Trophoblast cell (in vitro differentiated cells and primary cell): ENCODE measurements at regions not wholly inside any gene's neighbourhood (a gene's known extent, or its start where the extent isn't known, plus 50 kb on each side); places are given as distances from the start of the nearest gene placed in this dataset.

Source experiments
- DNase-seq, 2 donors: peaks; one replicate each; pipeline ENCODE4 v3.0.0-alpha.2; 2016
- H2AFZ ChIP-seq: 2 replicates; pipeline ENCODE4 v1.6.1; 2013; ENCODE audit warnings: low read length, moderate library complexity, mild to moderate bottlenecking; ENCODE audit not compliant: insufficient read depth, poor library complexity
- H2AK5ac ChIP-seq: 2 replicates; pipeline ENCODE4 v1.6.1; 2013; ENCODE audit warnings: mild to moderate bottlenecking, low read length
- H2BK120ac ChIP-seq: 2 replicates; pipeline ENCODE4 v1.6.1; 2013; ENCODE audit warnings: low read length, mild to moderate bottlenecking, moderate library complexity; ENCODE audit not compliant: insufficient read depth, poor library complexity
- H2BK12ac ChIP-seq: 2 replicates; pipeline ENCODE4 v1.6.1; 2013; ENCODE audit warnings: mild to moderate bottlenecking, low read length, moderate library complexity
- H2BK5ac ChIP-seq: 2 replicates; pipeline ENCODE4 v1.6.1; 2013; ENCODE audit warnings: low read length, low read depth, moderate library complexity, mild to moderate bottlenecking; ENCODE audit not compliant: poor library complexity
- H3K14ac ChIP-seq: 2 replicates; pipeline ENCODE4 v1.6.1; 2013; ENCODE audit warnings: mild to moderate bottlenecking, low read length
- H3K18ac ChIP-seq: 2 replicates; pipeline ENCODE4 v1.6.1; 2013; ENCODE audit warnings: mild to moderate bottlenecking, low read length
- H3K23ac ChIP-seq: 2 replicates; pipeline ENCODE4 v1.6.1; 2013; ENCODE audit warnings: low read length
- H3K27ac ChIP-seq: 2 replicates; pipeline ENCODE4 v1.5.1; 2013; ENCODE audit warnings: low read depth, mild to moderate bottlenecking, inconsistent platforms, low read length, moderate library complexity
- H3K27me3 ChIP-seq: 2 replicates; pipeline ENCODE4 v1.6.1; 2013; ENCODE audit warnings: inconsistent platforms, mild to moderate bottlenecking, low read length, moderate library complexity; ENCODE audit not compliant: insufficient read depth
- H3K36me3 ChIP-seq, 2 experiments: 1 replicate in 1 of 2; 2 replicates in 1 of 2; pipeline ENCODE4 v1.6.1; 2013; ENCODE audit warnings: low read length in 2 of 2, mild to moderate bottlenecking in 2 of 2, moderate library complexity in 1 of 2; ENCODE audit not compliant: insufficient read depth in 2 of 2, control insufficient read depth in 1 of 2
- H3K4ac ChIP-seq: 2 replicates; pipeline ENCODE4 v1.6.1; 2013; ENCODE audit warnings: low read depth, mild to moderate bottlenecking, low read length, moderate library complexity
- H3K4me1 ChIP-seq, 2 experiments: 1 replicate in 1 of 2; 2 replicates in 1 of 2; pipeline ENCODE4 v1.6.1; 2013; ENCODE audit warnings: low read length in 2 of 2, mild to moderate bottlenecking in 2 of 2, moderate library complexity in 1 of 2; ENCODE audit not compliant: insufficient read depth in 2 of 2, control insufficient read depth in 1 of 2
- H3K4me2 ChIP-seq: 2 replicates; pipeline ENCODE4 v1.6.1; 2013; ENCODE audit warnings: inconsistent platforms, mild to moderate bottlenecking, low read length, moderate library complexity
- H3K4me3 ChIP-seq: 2 replicates; pipeline ENCODE4 v1.5.1; 2013; ENCODE audit warnings: mild to moderate bottlenecking, low read depth, low read length, inconsistent platforms
- H3K79me1 ChIP-seq: one replicate; pipeline ENCODE4 v1.6.1; 2013; ENCODE audit warnings: low read length
- H3K79me2 ChIP-seq: 2 replicates; pipeline ENCODE4 v1.6.1; 2013; ENCODE audit warnings: low read length, mild to moderate bottlenecking; ENCODE audit not compliant: control insufficient read depth, insufficient read depth, poor library complexity
- H3K9ac ChIP-seq: 2 replicates; pipeline ENCODE4 v1.6.1; 2013; ENCODE audit warnings: mild to moderate bottlenecking, low read length
- H3K9me3 ChIP-seq: 2 replicates; pipeline ENCODE4 v1.6.1; 2013; ENCODE audit warnings: low read depth, mild to moderate bottlenecking, control low read depth, inconsistent platforms, low read length; ENCODE audit not compliant: insufficient read depth
- H4K12ac ChIP-seq: 2 replicates; pipeline ENCODE4 v1.6.1; 2013; ENCODE audit warnings: low read depth, mild to moderate bottlenecking, low read length, moderate library complexity
- H4K8ac ChIP-seq: 2 replicates; pipeline ENCODE4 v1.6.1; 2013; ENCODE audit warnings: low read depth, mild to moderate bottlenecking, low read length, moderate library complexity
- H4K91ac ChIP-seq: one replicate; pipeline ENCODE4 v1.6.1; 2013; ENCODE audit warnings: low read depth, mild to moderate bottlenecking, low read length, moderate library complexity
- WGBS: extraction: QIAGEN DNeasy Blood & Tissue Kit; methylation state at CpG from one replicate; pipeline ENCODE4 v1.1.7; 2013; ENCODE audit warnings: missing lambda C conversion rate; ENCODE audit not compliant: insufficient read length, insufficient coverage; ENCODE audit errors: extremely low coverage; 5-methylcytosine and 5-hydroxymethylcytosine counted together

DNA sequence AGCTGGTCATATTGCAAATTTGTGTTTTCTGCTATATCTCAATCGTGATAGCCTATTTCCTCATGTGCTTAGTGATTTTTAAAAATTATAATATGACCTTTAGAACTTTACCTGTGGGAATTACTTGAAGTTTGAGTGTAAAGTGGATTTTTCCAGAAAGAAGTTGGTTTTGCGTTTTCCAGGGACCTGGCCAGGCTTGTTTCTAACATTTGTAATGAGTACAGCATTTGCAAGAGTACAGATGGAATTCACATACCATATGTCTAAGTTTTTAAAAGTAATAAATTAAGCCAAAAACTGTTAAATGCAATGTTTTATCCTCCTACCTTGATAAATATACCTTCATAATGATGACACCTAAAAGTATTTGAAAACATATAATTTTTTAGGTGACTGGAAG is 443.2 kb downstream of the REEP3 start:
- no peak overlapping the region for H2BK120ac ChIP-seq
- no CpG with 5 or more reads among the region's 2 CpGs for WGBS
- no peak overlapping the region for H3K9ac ChIP-seq
- DNase-seq: no peak
- H3K4me3 ChIP-seq: no peak overlapping the region
- no peaks in the 10 kb centered on the region for H3K36me3 ChIP-seq
- no peak overlapping the region for H4K12ac ChIP-seq
- H3K4ac ChIP-seq: no peak overlapping the region
- H3K14ac ChIP-seq: no peak overlapping the region
- no peak overlapping the region for H4K8ac ChIP-seq
- no peaks in the 10 kb centered on the region for H3K79me2 ChIP-seq
- H2AFZ ChIP-seq: no peak overlapping the region
- no peak overlapping the region for H2BK5ac ChIP-seq
- H3K23ac ChIP-seq: no peak overlapping the region
- H2BK12ac ChIP-seq: no peak overlapping the region
- H3K18ac ChIP-seq: no peak overlapping the region
- no peaks in the 10 kb centered on the region for H3K79me1 ChIP-seq
- no peaks in the 10 kb centered on the region for H3K4me1 ChIP-seq
- H4K91ac ChIP-seq: no peak overlapping the region
- H3K4me2 ChIP-seq: no peak overlapping the region
- no peak overlapping the region for H2AK5ac ChIP-seq
- H3K27ac ChIP-seq: no peak overlapping the region
- H3K27me3 ChIP-seq: no peaks in the 10 kb centered on the region
- H3K9me3 ChIP-seq: no peaks in the 10 kb centered on the region

DNA sequence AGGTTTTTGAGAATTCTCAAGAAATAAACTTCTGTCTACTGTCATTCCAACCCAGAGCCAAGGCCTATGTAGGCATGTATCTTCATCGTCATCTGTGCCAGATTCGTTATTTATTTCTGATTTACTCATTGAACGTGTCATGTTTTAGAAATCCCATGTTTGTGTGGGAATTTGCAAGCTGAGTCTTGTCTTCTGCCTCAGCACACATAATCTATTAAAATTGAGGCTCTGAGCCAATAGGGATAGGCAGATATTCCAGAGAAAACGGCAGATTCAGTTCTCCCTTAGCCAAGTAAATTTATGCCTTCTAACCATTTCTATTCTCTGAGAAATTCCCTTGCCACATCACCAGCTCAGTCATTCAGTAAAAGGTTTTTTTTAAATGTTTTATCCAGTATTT is 444.6 kb downstream of the REEP3 start:
- no peaks in the 10 kb centered on the region for H3K27me3 ChIP-seq
- H3K23ac ChIP-seq: no peak overlapping the region
- no peak overlapping the region for H4K12ac ChIP-seq
- H2BK120ac ChIP-seq: no peak overlapping the region
- no peak overlapping the region for H2BK12ac ChIP-seq
- no peak overlapping the region for H3K9ac ChIP-seq
- WGBS: no CpG with 5 or more reads among the region's 4 CpGs
- no peak overlapping the region for H3K18ac ChIP-seq
- H4K91ac ChIP-seq: no peak overlapping the region
- no peak overlapping the region for H3K4ac ChIP-seq
- H3K79me1 ChIP-seq: no peaks in the 10 kb centered on the region
- no peak overlapping the region for H2AFZ ChIP-seq
- no peak overlapping the region for H2AK5ac ChIP-seq
- no peaks in the 10 kb centered on the region for H3K79me2 ChIP-seq
- H3K4me3 ChIP-seq: no peak overlapping the region
- no peak overlapping the region for H2BK5ac ChIP-seq
- no peaks in the 10 kb centered on the region for H3K9me3 ChIP-seq
- no peak overlapping the region for H3K27ac ChIP-seq
- H3K14ac ChIP-seq: no peak overlapping the region
- no peak overlapping the region for H4K8ac ChIP-seq
- H3K4me1 ChIP-seq: no peaks in the 10 kb centered on the region
- no peak for DNase-seq
- H3K36me3 ChIP-seq: no peaks in the 10 kb centered on the region
- no peak overlapping the region for H3K4me2 ChIP-seq

DNA sequence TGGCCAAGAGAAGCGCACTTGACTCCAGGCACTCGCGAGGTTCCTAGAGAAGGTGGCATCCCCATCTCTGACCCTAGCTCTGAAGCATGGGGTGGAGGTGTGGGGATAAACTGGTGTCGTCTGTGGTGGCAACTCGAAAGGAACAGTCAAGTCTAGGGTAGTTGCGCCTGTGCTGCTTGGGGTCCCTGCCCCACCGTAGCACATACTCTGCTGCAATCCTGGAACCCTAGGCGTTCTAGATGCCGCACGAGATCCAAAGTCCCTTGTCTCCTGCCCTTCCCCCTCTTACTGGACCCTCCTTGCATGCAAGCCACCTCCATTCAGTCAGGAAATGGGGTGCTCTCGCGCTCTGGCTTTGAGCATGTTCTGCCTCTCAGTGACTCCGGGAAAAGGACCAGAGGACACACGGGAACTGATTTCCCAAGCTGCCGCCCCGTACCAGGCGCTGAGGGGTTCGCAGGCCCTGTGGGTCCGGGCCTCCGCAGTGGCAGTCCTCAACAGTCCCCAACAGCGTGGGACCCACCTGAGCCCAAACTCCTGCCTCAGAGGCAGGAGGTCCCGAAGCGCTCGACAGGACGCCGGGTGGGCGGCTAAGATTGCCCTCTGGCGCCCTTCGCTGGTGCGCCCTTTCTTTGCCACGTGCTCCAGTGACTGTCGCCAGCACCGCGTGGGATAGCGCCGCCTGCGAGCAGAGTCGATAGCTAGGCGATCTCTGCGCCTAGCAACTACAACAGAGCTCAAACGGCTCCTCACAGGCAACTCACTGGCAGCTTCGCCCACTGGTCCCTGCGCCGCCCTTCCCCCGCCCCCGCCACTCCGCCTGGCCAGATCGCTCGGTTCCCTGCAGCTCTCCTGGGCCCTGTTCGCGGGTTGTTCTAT is 452.0 kb downstream of the REEP3 start:
- Histone ChIP-seq H3K36me3 (no peaks in the 10 kb centered on the region), H3K4ac (no peak overlapping the region), H3K9ac (no peak overlapping the region), H3K14ac (no peak overlapping the region), H4K12ac (no peak overlapping the region), H3K4me3 (no peak overlapping the region), H3K79me2 (no peaks in the 10 kb centered on the region), H3K9me3 (peaks cover 2% of the 10 kb centered on the region), H2AK5ac (no peak overlapping the region), H3K4me1 (no peaks in the 10 kb centered on the region), H2BK12ac (no peak overlapping the region), H3K18ac (no peak overlapping the region), H2BK5ac (no peak overlapping the region), H3K27me3 (no peaks in the 10 kb centered on the region), H4K8ac (no peak overlapping the region), H4K91ac (no peak overlapping the region), H3K23ac (no peak overlapping the region), H3K27ac (no peak overlapping the region), H3K4me2 (no peak overlapping the region), H2AFZ (no peak overlapping the region), H3K79me1 (no peaks in the 10 kb centered on the region), H2BK120ac (no peak overlapping the region)
- DNase-seq: no peak
- no CpG with 5 or more reads among the region's 51 CpGs for WGBS

DNA sequence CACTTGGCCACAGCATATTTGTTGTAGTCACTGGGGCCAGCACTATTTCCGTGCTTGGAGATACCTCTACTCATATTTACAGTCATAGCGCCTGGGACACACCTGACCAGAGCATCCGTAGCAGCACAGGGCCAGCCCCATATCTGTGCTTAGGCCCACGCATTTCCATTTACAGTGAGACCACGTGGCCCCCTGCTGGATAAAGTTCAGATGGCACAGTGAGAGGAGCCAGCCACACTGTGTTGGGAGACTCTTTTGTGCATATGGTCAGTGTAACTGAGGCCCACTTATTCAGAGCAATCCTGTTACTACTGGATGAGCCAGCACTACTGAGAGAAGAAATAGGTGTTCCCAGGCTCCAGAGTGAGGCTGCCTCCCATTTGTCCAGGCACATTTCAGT is 455.3 kb downstream of the REEP3 start:
- no peak overlapping the region for H3K4me2 ChIP-seq
- no peak overlapping the region for H2BK12ac ChIP-seq
- no CpG with 5 or more reads among the region's 5 CpGs for WGBS
- no peak overlapping the region for H3K9ac ChIP-seq
- H4K91ac ChIP-seq: no peak overlapping the region
- H2BK120ac ChIP-seq: no peak overlapping the region
- peaks cover 2% of the 10 kb centered on the region for H3K9me3 ChIP-seq
- H3K79me1 ChIP-seq: no peaks in the 10 kb centered on the region
- no peaks in the 10 kb centered on the region for H3K79me2 ChIP-seq
- no peak overlapping the region for H3K14ac ChIP-seq
- no peak overlapping the region for H3K23ac ChIP-seq
- no peak overlapping the region for H2AK5ac ChIP-seq
- H3K18ac ChIP-seq: no peak overlapping the region
- DNase-seq: peak; percentile 29 to 72
- no peak overlapping the region for H3K27ac ChIP-seq
- H3K4me3 ChIP-seq: no peak overlapping the region
- no peak overlapping the region for H3K4ac ChIP-seq
- H4K12ac ChIP-seq: no peak overlapping the region
- H3K27me3 ChIP-seq: no peaks in the 10 kb centered on the region
- no peak overlapping the region for H4K8ac ChIP-seq
- no peaks in the 10 kb centered on the region for H3K36me3 ChIP-seq
- no peaks in the 10 kb centered on the region for H3K4me1 ChIP-seq
- no peak overlapping the region for H2BK5ac ChIP-seq
- H2AFZ ChIP-seq: no peak overlapping the region
